ENCODE measurements at regions not wholly inside any gene's neighbourhood (a gene's known extent, or its start where the extent isn't known, plus 50 kb on each side); places are given as distances from the start of the nearest gene placed in this dataset.

- H3K27me3 ChIP-seq (replicated peaks in 1 of 7) = no peaks in the 10 kb centered on the region
- peaks cover 0 to 84% (median 29%) of the 10 kb centered on the region in 6 donors for H3K36me3 ChIP-seq
- no peak for DNase-seq
- 95 to 100% (median 96%) methylated on average over 4 to 5 of the region's 5 CpGs for WGBS, 5 donors
- intact Hi-C loops (cut with DNase I; ENCODE audit: low total_unique reads) = no loop called here
- H3K9me3 ChIP-seq = peaks cover 0 to 33% (median 10%) of the 10 kb centered on the region in 8 donors
- H3K4me1 ChIP-seq = no peaks in the 10 kb centered on the region
- TF ChIP-seq CTCF (IDR thresholded peaks at IDR 0.05 in 8 of 11, conservative IDR thresholded peaks at IDR 0.05 in 3 of 11) (no peak), POLR2AphosphoS5 (IDR thresholded peaks at IDR 0.05) (no peak), POLR2A (IDR thresholded peaks at IDR 0.05) (no peak)
- H3K27ac ChIP-seq = no peak overlapping the region
- no peak overlapping the region for H3K4me3 ChIP-seq
Measured at GRCh38 chr4:122978789-122979188, 56.4 kb upstream of the NUDT6 start.

- Histone ChIP-seq H3K36me3 (peaks cover 0 to 83% (median 30%) of the 10 kb centered on the region in 6 donors), H3K27ac (no peak overlapping the region), H3K4me1 (no peaks in the 10 kb centered on the region), H3K9me3 (peaks cover 0 to 27% (median 7%) of the 10 kb centered on the region in 8 donors), H3K4me3 (no peak overlapping the region), H3K27me3 (replicated peaks in 1 of 7) (no peaks in the 10 kb centered on the region)
- DNase-seq = no peak
- intact Hi-C loops (cut with DNase I; ENCODE audit: low total_unique reads) = no loop called here
- no peak for TF ChIP-seq POLR2AphosphoS5 (IDR thresholded peaks at IDR 0.05)
Measured at GRCh38 chr4:122980860-122981259, 58.5 kb upstream of the NUDT6 start.

- H3K4me1 ChIP-seq = no peaks in the 10 kb centered on the region
- H3K36me3 ChIP-seq = peaks cover 0 to 77% (median 29%) of the 10 kb centered on the region in 6 donors
- no peaks in the 10 kb centered on the region for H3K27me3 ChIP-seq (replicated peaks in 1 of 7)
- H3K9me3 ChIP-seq = peaks cover 7 to 53% (median 41%) of the 10 kb centered on the region in 8 donors
- no peak overlapping the region for H3K27ac ChIP-seq
- no peak for DNase-seq
- intact Hi-C loops (cut with DNase I; ENCODE audit: low total_unique reads) = no loop called here
- TF ChIP-seq CTCF (IDR thresholded peaks at IDR 0.05 in 8 of 11, conservative IDR thresholded peaks at IDR 0.05 in 3 of 11) (no peak), POLR2A (IDR thresholded peaks at IDR 0.05) (no peak), POLR2AphosphoS5 (IDR thresholded peaks at IDR 0.05) (no peak)
- H3K4me3 ChIP-seq = no peak overlapping the region
- WGBS, 5 donors = 96 to 100% (median 99%) methylated on average over 2 of the region's 2 CpGs
Measured at GRCh38 chr4:122988696-122989095, 66.3 kb upstream of the NUDT6 start.

GRCh38 chr4:122990891-122991290, 68.5 kb upstream of the NUDT6 start:
- no peak overlapping the region for H3K4me3 ChIP-seq
- H3K4me1 ChIP-seq = no peaks in the 10 kb centered on the region
- DNase-seq = no peak
- TF ChIP-seq POLR2AphosphoS5 (IDR thresholded peaks at IDR 0.05) = no peak
- no peak for TF ChIP-seq CTCF (IDR thresholded peaks at IDR 0.05 in 8 of 11, conservative IDR thresholded peaks at IDR 0.05 in 3 of 11)
- no peak for TF ChIP-seq POLR2A (IDR thresholded peaks at IDR 0.05)
- intact Hi-C loops (cut with DNase I; ENCODE audit: low total_unique reads) = no loop called here
- peaks cover 7 to 42% (median 38%) of the 10 kb centered on the region in 8 donors for H3K9me3 ChIP-seq
- H3K36me3 ChIP-seq = peaks cover 0 to 58% (median 24%) of the 10 kb centered on the region in 6 donors
- no peak overlapping the region for H3K27ac ChIP-seq
- WGBS, 5 donors = 91 to 99% (median 96%) methylated on average over 2 of the region's 2 CpGs
- H3K27me3 ChIP-seq (replicated peaks in 1 of 7) = no peaks in the 10 kb centered on the region

GRCh38 chr4:122992057-122992456, 69.7 kb upstream of the NUDT6 start:
- no peaks in the 10 kb centered on the region for H3K4me1 ChIP-seq

More at GRCh38 chr4:122992057-122992456, 69.7 kb upstream of the NUDT6 start:
- no peak for DNase-seq
- TF ChIP-seq CTCF (IDR thresholded peaks at IDR 0.05 in 8 of 11, conservative IDR thresholded peaks at IDR 0.05 in 3 of 11) = no peak
- TF ChIP-seq POLR2AphosphoS5 (IDR thresholded peaks at IDR 0.05) = no peak
- no peak for TF ChIP-seq POLR2A (IDR thresholded peaks at IDR 0.05)
- H3K4me3 ChIP-seq = no peak overlapping the region
- H3K36me3 ChIP-seq = peaks cover 0 to 52% (median 15%) of the 10 kb centered on the region in 6 donors
- H3K27me3 ChIP-seq (replicated peaks in 1 of 7) = no peaks in the 10 kb centered on the region
- H3K9me3 ChIP-seq = peaks cover 7 to 31% (median 27%) of the 10 kb centered on the region in 8 donors
- intact Hi-C loops (cut with DNase I; ENCODE audit: low total_unique reads) = no loop called here
- H3K27ac ChIP-seq = no peak overlapping the region

Measured in spleen (tissue), 11 donors.